ENCODE measurements at regions not wholly inside any gene's neighbourhood (a gene's known extent, or its start where the extent isn't known, plus 50 kb on each side); places are given as distances from the start of the nearest gene placed in this dataset.

- H3K9ac ChIP-seq, result no peak overlapping the region
- H2AFZ ChIP-seq (ENCODE audit: low read depth), result no peak overlapping the region
- no peak overlapping the region for H3K4me2 ChIP-seq
- no peaks in the 10 kb centered on the region for H3K27me3 ChIP-seq (ENCODE audit: insufficient read depth, low read depth)
- no peak for TF ChIP-seq CTCF (conservative IDR thresholded peaks at IDR 0.05; ENCODE audit: low read depth, low read length)
- H3K79me2 ChIP-seq (ENCODE audit: insufficient read depth, low read depth), result no peaks in the 10 kb centered on the region
- no peaks in the 10 kb centered on the region for H3K36me3 ChIP-seq (ENCODE audit: insufficient read depth)
- H3K4me3 ChIP-seq (IDR thresholded peaks at IDR 0.05; ENCODE audit: insufficient read depth, low read depth, low read length), result no peak overlapping the region
- H3K4me1 ChIP-seq (ENCODE audit: low read depth, poor library complexity, severe bottlenecking), result no peaks in the 10 kb centered on the region
- no peak overlapping the region for H3K27ac ChIP-seq
- no peaks in the 10 kb centered on the region for H4K20me1 ChIP-seq (ENCODE audit: insufficient read depth)
Measured at GRCh38 chr11:11681536-11681935, 59.7 kb upstream of the GALNT18 start.

- H3K27ac ChIP-seq, result no peak overlapping the region
- H2AFZ ChIP-seq (ENCODE audit: low read depth), result no peak overlapping the region
- no peak overlapping the region for H3K9ac ChIP-seq
- no peaks in the 10 kb centered on the region for H4K20me1 ChIP-seq (ENCODE audit: insufficient read depth)
- no peak for TF ChIP-seq CTCF (conservative IDR thresholded peaks at IDR 0.05; ENCODE audit: low read depth, low read length)
- H3K79me2 ChIP-seq (ENCODE audit: insufficient read depth, low read depth), result no peaks in the 10 kb centered on the region
- no peaks in the 10 kb centered on the region for H3K27me3 ChIP-seq (ENCODE audit: insufficient read depth, low read depth)
- no peaks in the 10 kb centered on the region for H3K36me3 ChIP-seq (ENCODE audit: insufficient read depth)
- H3K4me3 ChIP-seq (IDR thresholded peaks at IDR 0.05; ENCODE audit: insufficient read depth, low read depth, low read length), result no peak overlapping the region
- H3K4me1 ChIP-seq (ENCODE audit: low read depth, poor library complexity, severe bottlenecking), result no peaks in the 10 kb centered on the region
- H3K4me2 ChIP-seq, result no peak overlapping the region
Measured at GRCh38 chr11:11677672-11678356, 56.0 kb upstream of the GALNT18 start.

- H3K9ac ChIP-seq, result no peak overlapping the region
Measured at GRCh38 chr11:11675671-11676181, 53.9 kb upstream of the GALNT18 start.

GRCh38 chr11:11672789-11673188 is 51.0 kb upstream of the GALNT18 start:
- Histone ChIP-seq H3K4me1 (ENCODE audit: low read depth, poor library complexity, severe bottlenecking) (no peaks in the 10 kb centered on the region), H3K9ac (no peak overlapping the region), H3K27ac (no peak overlapping the region), H3K4me3 (IDR thresholded peaks at IDR 0.05; ENCODE audit: insufficient read depth, low read depth, low read length) (no peak overlapping the region), H3K36me3 (ENCODE audit: insufficient read depth) (no peaks in the 10 kb centered on the region), H3K27me3 (ENCODE audit: insufficient read depth, low read depth) (no peaks in the 10 kb centered on the region), H2AFZ (ENCODE audit: low read depth) (no peak overlapping the region), H3K79me2 (ENCODE audit: insufficient read depth, low read depth) (no peaks in the 10 kb centered on the region), H4K20me1 (ENCODE audit: insufficient read depth) (no peaks in the 10 kb centered on the region), H3K4me2 (no peak overlapping the region)
- no peak for TF ChIP-seq CTCF (conservative IDR thresholded peaks at IDR 0.05; ENCODE audit: low read depth, low read length)

More at GRCh38 chr11:11675671-11676181, 53.9 kb upstream of the GALNT18 start:
- Histone ChIP-seq H3K36me3 (ENCODE audit: insufficient read depth) (no peaks in the 10 kb centered on the region), H3K79me2 (ENCODE audit: insufficient read depth, low read depth) (no peaks in the 10 kb centered on the region), H3K4me1 (ENCODE audit: low read depth, poor library complexity, severe bottlenecking) (no peaks in the 10 kb centered on the region), H3K4me3 (IDR thresholded peaks at IDR 0.05; ENCODE audit: insufficient read depth, low read depth, low read length) (no peak overlapping the region), H4K20me1 (ENCODE audit: insufficient read depth) (no peaks in the 10 kb centered on the region), H3K27ac (no peak overlapping the region), H2AFZ (ENCODE audit: low read depth) (no peak overlapping the region), H3K27me3 (ENCODE audit: insufficient read depth, low read depth) (no peaks in the 10 kb centered on the region), H3K4me2 (no peak overlapping the region)
- TF ChIP-seq CTCF (conservative IDR thresholded peaks at IDR 0.05; ENCODE audit: low read depth, low read length), result no peak
